ENCODE measurements at regions not wholly inside any gene's neighbourhood (a gene's known extent, or its start where the extent isn't known, plus 50 kb on each side); places are given as distances from the start of the nearest gene placed in this dataset.

DNA sequence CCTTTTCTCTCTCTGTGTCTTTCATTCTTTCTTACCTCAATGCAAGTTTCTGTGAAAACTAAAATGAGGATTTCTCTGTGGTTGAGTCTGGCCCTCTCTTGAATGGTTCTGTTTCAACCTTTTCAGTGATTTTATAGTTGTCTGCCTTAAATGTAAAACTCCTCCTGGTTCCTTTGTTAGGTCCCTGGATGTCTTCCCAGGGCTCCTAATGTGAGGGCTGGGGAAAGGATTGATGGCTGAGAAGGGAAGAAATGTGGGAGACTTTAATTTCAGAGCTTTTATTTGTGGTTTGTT, 90.6 kb upstream of the GRM7 start:
- intact Hi-C loops (cut with DNase I; ENCODE audit: low total_unique reads): no loop called here
- Histone ChIP-seq H3K36me3 (no peaks in the 10 kb centered on the region), H3K27me3 (no peaks in the 10 kb centered on the region), H3K4me3 (no peak overlapping the region), H3K27ac (no peak overlapping the region), H3K4me1 (no peaks in the 10 kb centered on the region), H3K9me3 (peaks cover 0 to 6% (median 0%) of the 10 kb centered on the region in 4 donors)
- no peak for DNase-seq
- TF ChIP-seq, protein P1, sequence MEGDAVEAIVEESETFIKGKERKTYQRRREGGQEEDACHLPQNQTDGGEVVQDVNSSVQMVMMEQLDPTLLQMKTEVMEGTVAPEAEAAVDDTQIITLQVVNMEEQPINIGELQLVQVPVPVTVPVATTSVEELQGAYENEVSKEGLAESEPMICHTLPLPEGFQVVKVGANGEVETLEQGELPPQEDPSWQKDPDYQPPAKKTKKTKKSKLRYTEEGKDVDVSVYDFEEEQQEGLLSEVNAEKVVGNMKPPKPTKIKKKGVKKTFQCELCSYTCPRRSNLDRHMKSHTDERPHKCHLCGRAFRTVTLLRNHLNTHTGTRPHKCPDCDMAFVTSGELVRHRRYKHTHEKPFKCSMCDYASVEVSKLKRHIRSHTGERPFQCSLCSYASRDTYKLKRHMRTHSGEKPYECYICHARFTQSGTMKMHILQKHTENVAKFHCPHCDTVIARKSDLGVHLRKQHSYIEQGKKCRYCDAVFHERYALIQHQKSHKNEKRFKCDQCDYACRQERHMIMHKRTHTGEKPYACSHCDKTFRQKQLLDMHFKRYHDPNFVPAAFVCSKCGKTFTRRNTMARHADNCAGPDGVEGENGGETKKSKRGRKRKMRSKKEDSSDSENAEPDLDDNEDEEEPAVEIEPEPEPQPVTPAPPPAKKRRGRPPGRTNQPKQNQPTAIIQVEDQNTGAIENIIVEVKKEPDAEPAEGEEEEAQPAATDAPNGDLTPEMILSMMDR (IDR thresholded peaks at IDR 0.05): no peak
- no peak for TF ChIP-seq POLR2AphosphoS5 (IDR thresholded peaks at IDR 0.05)
- no peak for TF ChIP-seq EP300 (IDR thresholded peaks at IDR 0.05)
- TF ChIP-seq POLR2A (IDR thresholded peaks at IDR 0.05): no peak

DNA sequence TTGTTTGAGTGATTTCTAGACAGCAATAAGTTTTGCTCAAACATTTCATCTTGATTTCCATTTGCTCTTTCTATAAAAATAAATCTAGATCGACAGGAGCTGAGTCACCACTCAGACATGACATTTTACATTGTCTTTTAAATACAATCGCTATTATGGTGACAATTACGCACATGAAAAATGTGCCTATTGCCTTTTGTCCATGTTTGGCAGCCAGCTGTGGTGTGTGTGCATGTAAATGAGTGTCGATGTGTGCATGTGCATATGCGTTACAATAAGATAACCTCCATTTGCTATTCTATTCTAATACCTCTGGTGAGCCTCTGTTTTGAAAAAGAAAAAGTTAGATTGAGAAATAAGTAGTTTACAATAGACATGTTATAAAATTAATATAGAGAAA, 89.7 kb upstream of the GRM7 start:
- H3K4me3 ChIP-seq: no peak overlapping the region
- no peaks in the 10 kb centered on the region for H3K27me3 ChIP-seq
- peaks cover 0 to 12% (median 0%) of the 10 kb centered on the region in 4 donors for H3K9me3 ChIP-seq
- DNase-seq: no peak
- TF ChIP-seq EP300 (IDR thresholded peaks at IDR 0.05) (no peak), POLR2AphosphoS5 (IDR thresholded peaks at IDR 0.05) (no peak), POLR2A (IDR thresholded peaks at IDR 0.05) (no peak)
- TF ChIP-seq, protein P1 (IDR thresholded peaks at IDR 0.05): no peak
- H3K27ac ChIP-seq: no peak overlapping the region
- H3K4me1 ChIP-seq: no peaks in the 10 kb centered on the region
- intact Hi-C loops (cut with DNase I; ENCODE audit: low total_unique reads): no loop called here
- WGBS, 5 donors: 65 to 84% (median 71%) methylated on average over 5 of the region's 5 CpGs
- no peaks in the 10 kb centered on the region for H3K36me3 ChIP-seq

DNA sequence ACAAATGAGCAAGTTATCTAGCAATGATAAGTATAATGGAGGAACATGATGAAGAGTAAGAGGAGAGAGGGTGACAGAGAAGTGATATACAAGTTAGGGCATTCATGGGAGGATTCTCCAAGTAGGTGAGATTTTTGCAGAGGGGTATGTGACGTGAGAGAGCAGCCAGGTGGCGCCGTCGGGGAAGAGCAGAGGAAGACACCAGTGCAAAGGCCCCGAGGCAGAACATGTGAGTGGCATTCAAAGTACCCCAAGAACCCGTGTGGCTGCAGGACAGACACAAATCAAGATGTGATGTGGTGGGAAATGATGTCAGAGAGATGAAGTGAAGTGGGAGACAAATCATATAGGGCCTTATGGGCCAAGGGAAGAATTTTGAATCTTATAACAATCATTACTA, 81.8 kb upstream of the GRM7 start:
- Histone ChIP-seq H3K27ac (no peak overlapping the region), H3K4me3 (no peak overlapping the region), H3K27me3 (no peaks in the 10 kb centered on the region), H3K4me1 (no peaks in the 10 kb centered on the region), H3K36me3 (no peaks in the 10 kb centered on the region), H3K9me3 (peaks cover 0 to 5% (median 0%) of the 10 kb centered on the region in 4 donors)
- intact Hi-C loops (cut with DNase I; ENCODE audit: low total_unique reads): no loop called here
- DNase-seq: no peak
- 82 to 89% (median 87%) methylated on average over 6 of the region's 6 CpGs for WGBS, 5 donors
- TF ChIP-seq, protein P1 (IDR thresholded peaks at IDR 0.05): no peak
- no peak for TF ChIP-seq POLR2A (IDR thresholded peaks at IDR 0.05)
- TF ChIP-seq POLR2AphosphoS5 (IDR thresholded peaks at IDR 0.05): no peak

DNA sequence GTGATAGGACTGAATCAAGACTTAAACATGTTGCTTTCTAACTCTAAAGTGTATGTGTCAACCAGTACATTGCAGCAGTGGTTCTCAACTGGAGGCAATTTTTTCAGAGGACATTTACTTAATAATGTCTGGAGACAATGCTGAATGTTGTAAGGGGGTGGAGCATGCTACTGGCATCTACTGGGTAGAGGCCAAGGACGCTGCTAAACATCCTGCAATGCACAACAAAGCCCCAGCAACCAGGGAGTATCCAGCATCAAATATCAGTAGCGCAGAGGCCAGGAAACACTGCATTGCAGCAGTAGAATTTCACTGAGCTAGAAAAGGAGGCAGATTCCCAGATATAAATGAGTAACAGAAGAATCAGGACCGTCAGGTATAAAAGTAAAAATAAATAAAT, 79.8 kb upstream of the GRM7 start:
- Histone ChIP-seq H3K27ac (no peak overlapping the region), H3K9me3 (no peaks in the 10 kb centered on the region), H3K4me3 (no peak overlapping the region), H3K36me3 (no peaks in the 10 kb centered on the region), H3K4me1 (no peaks in the 10 kb centered on the region), H3K27me3 (no peaks in the 10 kb centered on the region)
- no peak for DNase-seq
- intact Hi-C loops (cut with DNase I; ENCODE audit: low total_unique reads): no loop called here
- 61 to 76% (median 70%) methylated on average over 3 of the region's 3 CpGs for WGBS, 5 donors
- TF ChIP-seq EP300 (IDR thresholded peaks at IDR 0.05) (no peak), POLR2AphosphoS5 (IDR thresholded peaks at IDR 0.05) (no peak), POLR2A (IDR thresholded peaks at IDR 0.05) (no peak)
- TF ChIP-seq, protein P1 (IDR thresholded peaks at IDR 0.05): no peak

DNA sequence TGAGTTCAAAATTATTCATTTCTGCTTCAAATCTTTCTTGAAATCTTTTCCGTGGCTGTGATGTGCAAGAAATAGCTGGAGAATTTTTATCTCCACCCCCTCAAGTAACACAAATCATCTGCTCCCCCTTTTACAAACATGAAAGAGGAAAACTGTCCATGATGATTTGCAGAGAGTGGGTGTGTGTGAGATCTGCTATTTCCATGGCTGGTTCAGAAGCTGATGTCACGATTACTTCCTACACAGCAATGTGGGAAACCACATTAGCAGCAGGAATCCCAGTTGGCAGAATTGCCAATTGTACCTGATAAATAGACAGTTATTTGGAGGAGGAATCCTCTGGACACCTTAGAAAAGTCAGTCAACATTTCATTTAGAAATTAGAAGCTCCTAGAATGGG, 75.2 kb upstream of the GRM7 start:
- DNase-seq: no peak
- TF ChIP-seq POLR2A (IDR thresholded peaks at IDR 0.05) (no peak), EP300 (IDR thresholded peaks at IDR 0.05) (no peak), POLR2AphosphoS5 (IDR thresholded peaks at IDR 0.05) (no peak)
- TF ChIP-seq, protein P1 (IDR thresholded peaks at IDR 0.05): no peak
- no peaks in the 10 kb centered on the region for H3K9me3 ChIP-seq
- intact Hi-C loops (cut with DNase I; ENCODE audit: low total_unique reads): no loop called here
- H3K4me1 ChIP-seq: no peaks in the 10 kb centered on the region
- H3K27me3 ChIP-seq: no peaks in the 10 kb centered on the region
- no peak overlapping the region for H3K4me3 ChIP-seq
- WGBS, 5 donors: 31 to 65% (median 42%) methylated on average over 2 of the region's 2 CpGs
- H3K36me3 ChIP-seq: no peaks in the 10 kb centered on the region
- H3K27ac ChIP-seq: no peak overlapping the region

Measured in stomach (tissue), 8 donors.